Left hindlimb (tissue), 1 donor: ENCODE measurements at regions not wholly inside any gene's neighbourhood (a gene's known extent, or its start where the extent isn't known, plus 50 kb on each side); places are given as distances from the start of the nearest gene placed in this dataset.

Experiments used
- DNase-seq: peaks from one replicate; pipeline ENCODE4 v3.0.0-alpha.2; 2018

DNA sequence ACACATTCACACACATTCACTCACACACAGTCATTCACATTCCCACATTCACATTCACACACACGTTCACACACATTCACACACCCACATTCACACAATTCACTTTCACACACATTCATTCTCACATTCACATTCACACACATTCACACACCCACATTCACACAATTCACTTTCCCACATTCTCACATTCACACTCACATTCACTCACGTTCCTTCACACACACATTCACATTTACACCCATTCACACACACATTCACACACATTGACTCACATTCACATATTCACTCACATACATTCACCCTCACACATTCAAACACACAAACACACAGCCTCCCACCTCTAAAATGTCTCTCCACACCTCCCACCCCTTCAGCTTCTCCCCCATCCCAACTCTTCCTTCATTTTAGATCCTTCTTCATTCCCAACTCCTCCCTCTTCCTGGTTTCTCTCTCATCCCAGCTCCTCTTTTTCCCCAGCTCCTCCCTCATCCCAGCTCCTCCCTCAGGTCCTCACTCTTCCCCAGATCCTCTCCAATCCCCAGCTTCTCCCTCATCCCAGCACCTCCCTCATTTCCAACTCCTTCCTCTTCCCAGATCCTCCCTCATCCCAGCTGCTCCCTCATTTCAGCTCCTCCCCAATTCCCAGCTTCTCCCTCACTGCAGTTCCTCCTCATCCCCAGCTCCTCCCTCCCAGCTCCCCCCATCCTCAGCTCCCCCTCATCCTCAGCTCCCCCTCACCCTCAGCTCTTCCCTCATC is 111.0 kb downstream of the FAM53A start:
- peak; percentile 5 for DNase-seq

DNA sequence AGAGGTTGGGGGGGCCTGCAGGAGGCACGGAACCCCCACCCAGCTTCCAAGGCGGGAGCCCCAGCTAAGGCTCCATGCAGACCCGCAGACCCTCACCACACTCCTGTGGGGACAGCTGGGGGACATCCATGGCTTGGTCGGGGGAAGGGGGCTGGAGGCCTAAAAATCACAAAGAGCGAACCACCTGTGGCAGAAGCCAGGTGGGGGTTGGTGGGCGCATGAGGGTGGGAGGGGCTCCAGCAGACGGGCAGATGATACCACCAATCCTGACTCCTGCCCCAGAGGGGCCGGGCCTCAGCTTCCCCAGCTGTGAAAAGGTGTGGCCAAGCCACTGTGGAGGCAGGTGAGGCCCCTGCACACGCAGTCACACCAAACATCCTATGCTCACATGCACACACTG is 111.6 kb downstream of the FAM53A start:
- peak; percentile 16 for DNase-seq

DNA sequence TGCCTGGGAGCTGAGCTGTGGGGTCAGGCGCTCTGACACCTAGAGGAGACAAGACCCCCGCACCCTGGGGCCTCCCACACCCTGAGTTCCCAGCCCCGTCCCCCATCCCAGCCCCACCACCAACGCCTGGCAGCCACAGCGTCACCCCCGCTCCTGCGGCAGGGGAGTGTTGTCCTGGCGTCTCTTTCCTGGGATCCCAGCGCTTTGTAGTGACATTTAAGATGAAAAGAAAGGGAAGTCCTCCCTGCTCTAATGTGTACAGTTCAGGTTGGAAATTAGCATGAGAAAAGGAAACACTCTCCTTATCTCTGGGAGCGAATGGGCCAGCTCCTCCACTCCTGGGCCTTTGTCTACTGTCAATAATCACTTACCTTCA is 112.1 kb downstream of the FAM53A start:
- peak; percentile 12 for DNase-seq

DNA sequence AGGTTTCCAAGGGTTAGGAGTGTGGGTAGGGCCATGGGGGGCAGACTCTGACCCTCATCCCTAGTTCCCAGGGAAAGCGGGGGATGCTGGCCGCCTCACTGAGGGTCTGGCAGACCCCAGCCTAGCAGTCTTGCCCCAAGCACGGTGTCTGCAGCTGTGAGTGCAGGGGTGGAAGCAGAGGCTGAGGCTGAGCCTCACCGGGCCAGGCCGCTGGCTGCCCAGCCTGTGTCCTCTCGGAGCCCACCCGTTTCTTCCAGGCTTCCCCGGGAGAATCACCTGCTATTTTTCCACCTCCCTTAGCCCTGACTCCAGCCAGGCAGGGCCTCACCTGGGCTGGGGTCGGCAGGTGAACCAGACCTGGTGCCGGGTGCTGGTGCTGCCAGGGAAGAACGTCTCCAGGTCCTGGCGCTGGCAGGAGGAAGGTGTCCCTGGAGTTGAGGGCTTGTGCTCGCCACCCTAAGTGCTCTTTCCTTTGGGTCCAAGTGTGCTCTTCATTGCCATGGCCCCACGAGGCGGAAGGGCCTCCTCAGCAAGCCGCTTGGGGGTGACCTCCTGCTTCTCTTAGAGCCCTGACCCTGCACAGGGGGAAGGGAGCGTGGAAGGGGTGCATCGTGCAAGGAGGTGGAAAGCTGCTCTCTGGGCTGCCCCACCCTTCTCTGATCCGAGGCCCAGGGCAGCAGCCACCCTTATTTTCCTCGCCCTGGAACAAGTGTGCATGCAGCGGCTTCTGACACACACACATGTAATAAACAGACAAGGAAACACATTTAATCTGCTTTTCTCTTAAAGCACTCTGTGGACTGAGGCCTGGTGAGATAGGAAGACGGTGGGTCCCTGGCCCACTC is 112.7 kb downstream of the FAM53A start:
- peak; percentile 22 for DNase-seq

DNA sequence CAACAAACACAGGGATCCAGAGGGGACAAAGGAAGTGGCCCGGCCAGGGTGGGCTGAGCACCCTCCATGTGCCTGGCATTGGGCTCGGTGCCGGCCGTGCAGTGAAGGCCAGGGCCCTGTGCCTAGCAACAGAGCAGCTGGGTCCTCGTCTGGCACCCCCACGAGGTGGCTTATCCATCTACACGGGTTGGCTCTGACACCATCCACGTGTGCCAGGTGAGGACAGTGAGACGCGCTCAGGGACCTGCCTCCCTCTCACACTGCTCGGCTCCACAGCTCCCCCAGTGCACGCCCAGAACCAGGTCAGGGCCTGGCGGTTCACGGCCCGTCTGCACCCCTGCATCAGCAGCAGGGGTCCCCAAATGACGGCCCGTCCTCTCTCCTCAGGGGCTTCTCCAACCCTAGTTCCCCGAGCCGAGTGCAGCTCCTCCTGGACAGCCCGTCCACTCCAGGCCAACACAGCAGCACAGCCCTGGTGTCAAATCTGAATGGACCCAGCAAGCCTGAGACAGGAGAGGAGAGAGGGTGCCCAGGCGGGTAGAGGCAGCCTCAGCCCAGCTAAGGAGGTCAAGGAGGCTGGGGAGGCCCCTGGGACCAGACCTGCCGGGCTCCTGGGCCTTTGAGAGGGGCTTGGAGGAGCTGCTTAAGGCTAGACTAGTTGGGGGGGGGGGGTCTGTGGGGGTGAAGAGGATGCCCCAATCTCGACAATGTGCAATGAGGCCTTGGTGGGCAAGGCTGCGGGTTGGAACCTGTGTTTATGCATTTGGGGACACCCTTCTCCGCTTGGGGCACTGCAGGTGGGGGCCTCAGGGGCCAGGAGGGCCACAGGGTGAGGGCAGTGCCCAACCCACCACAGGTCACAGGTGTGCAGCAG is 113.6 kb downstream of the FAM53A start:
- peak; percentile 13 for DNase-seq

DNA sequence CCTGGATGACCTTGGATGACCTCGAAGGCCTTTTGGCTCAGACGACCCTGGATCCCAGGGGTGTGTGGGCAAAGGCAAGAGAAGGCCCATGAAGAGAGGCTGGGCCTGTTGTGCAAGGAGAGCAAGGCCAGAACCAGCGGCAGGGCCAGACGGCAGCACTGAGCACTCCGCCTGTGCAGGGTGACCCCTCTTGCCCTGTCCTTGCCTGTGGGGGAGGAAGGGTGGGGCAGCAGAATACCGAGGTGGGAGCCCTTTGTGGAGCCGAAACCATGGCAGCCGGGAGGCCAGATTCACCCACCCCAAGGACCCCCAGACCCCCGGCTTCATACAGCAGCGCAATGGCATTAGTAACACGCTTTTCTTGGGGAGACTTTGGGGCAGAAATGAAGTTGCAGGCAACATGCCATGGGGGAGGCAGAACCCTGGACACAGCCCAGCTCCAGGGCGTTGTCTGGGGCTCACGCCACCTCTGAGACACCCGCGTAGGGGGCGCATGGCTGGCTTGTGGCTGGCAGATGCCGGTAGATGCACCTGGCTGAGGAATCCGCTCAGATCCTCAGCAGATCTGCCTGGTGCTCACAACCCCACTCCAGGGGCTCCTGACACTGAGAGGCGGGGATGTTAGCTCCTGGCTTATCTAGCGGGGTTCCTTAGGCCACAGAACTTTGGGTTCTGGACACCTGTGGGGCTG is 114.5 kb downstream of the FAM53A start:
- DNase-seq, result peak; percentile 23

DNA sequence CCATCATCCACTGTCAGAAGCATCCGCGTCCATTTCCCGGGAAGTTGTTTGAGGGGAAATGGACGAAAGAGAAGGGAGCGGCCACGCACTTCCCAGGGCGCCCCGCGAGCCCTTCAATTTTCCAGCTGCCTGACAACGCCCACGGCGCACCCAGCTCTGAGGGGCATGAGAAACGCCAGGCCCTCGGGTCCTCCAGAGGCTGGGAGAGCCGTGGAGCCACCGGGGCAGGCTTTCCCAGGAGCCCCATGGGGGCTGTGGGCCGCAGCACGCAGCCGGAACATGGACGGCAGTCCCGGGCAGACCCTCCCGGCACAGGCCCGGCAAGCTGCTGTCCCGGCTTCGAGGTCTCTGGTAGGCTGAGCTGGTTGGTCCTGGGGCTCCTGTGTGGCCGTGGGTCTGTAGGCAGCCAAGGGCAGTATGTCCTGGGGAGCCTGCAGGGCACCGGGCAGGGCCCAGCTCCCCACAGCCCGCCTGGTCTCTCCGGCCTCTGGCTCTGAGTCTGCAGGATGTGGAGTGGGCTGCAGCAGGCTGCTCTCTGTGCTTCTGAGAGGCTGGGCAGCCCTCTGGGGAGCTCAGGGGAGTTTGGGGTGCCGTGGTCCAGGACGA is 115.2 kb downstream of the FAM53A start:
- DNase-seq, result no peak

DNA sequence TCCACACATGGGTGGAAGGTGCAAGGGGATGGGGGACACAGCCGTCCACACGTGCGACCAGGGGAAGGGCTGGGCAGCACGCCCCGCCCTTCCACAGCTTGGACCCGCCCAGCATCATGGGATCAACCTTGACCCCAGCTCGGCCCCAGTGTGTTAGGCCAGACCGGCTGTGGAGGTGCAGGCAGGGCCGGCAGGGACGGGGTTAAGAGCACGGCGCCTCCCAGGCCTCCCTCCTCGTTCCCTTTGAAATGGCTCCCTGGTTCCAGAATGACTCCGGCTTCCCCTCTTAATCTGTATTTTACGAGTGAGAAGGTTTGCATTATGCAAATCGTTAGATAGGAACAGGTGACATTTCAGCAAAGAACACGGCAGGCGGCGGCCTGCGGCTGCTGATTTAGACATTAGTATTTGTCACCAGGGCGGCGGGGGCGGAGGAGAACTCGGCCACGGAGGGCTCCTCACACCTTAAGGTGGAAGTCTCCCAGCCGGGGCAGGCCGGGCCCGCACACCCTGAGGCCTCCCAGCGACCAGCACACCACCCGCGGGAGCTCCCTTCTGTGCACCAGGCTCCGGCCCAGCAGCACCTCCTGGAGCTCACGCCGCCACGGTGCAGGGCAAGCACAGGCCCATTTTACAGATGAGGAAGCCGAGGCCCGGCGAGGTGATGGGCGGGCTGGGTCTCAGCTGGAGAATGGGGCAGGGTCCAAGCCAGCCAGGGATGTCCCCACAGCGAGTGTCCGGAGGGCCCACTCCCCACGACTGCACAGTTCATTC is 116.1 kb downstream of the FAM53A start:
- DNase-seq, result peak; percentile 23

DNA sequence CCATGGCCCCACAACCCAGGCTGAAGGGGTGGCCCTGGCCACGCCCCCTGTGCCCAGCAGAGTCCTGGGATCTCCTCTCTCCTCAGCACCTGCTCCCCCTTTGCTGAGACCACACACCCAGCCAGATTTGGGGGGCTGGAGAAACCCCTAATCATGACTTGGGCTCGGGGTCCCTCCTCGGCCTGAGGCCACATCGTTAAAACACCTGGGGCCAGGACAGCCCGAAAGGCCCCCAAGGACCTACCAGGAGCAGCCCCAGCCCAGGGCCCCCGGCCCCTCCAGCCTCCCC is 116.7 kb downstream of the FAM53A start:
- DNase-seq, result no peak

DNA sequence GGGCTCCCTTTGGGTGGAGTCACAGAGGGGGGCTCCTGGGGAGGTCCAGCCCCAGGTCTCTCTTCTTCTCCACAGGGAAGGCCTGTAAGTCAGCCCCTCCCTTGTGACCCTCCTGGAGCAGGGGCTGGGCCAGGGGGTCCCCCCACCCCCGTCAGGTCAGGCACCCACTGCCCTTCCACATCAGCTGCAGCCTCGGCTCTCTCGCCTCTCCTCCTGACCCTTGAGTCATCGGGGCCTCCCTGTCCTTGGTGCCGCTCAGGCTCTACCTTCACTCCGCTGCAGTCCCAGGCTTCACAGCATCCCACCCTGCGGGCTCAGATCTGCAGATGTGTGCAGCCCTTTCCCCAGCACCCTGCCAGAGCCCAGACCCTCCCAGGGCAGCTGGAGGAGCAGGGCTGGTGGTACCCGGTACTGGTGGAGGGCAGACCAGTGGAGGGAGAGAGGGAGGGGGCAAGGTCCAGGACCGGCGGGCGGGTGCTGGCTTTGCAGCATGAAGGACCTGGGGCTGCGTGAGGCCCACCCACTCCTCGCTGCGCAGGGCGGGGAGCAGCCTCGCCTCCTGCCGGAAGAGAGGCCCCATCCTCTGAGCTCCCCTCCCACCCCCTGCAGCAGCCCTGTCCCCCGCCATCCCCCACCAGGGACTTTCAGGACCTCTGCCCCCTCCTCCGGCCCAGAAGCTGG is 117.1 kb downstream of the FAM53A start:
- DNase-seq, result peak; percentile 17

DNA sequence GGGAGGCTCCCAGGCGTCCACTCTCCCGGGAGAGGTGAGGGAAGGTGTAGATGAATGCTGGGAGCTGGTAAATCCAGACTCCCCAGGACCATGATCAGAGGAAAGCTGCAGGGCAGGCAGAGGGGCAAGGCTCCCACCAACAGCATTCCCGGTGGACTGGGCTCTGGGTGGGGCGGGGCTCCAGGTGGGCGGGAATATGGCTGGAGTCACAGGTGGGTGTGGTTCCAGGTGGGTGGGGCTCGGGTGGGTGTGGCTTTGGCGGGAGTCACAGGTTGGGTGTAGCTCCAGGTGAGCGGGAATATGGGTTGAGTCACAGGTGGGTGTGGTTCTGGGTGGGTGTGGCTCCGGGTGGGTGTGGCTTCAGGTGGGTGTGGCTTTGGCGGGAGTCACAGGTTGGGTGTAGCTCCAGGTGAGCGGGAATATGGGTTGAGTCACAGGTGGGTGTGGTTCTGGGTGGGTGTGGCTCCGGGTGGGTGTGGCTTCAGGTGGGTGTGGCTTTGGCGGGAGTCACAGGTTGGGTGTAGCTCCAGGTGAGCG is 117.7 kb downstream of the FAM53A start:
- peak; percentile 20 for DNase-seq

DNA sequence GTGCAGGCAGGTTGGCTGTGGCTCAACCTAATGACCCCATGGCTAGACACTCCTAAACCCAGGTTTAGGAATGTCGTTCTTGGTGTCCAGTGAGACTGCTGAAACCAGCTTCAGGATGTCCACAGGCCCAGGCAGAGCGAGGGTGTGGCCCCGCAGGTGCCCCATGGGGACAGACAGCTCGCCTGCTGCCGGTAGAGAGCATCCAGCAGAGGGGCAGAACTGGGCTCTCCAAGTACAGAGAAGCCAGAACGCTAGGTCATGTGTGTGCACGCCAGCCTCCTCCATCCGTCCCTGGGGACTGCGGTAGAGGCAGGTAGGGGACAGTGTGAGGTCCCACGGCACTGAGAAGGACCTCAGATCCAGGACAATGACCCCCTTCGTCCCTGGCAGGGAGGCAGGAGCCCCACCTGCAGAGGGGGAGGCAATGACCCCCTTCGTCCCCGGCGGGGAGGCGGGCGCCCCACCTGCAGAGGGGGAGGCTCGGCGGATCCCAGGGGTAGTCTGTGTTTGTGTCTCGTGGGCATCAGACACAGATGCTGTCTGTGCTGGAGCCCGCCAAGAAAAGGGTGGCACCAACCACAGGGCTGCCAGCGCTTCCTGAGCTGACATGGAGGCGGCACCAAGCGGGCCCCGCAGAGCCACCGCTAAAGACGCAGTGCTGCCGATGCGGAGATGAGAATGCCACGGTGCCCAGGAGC is 118.4 kb downstream of the FAM53A start:
- DNase-seq, result peak; percentile 15

DNA sequence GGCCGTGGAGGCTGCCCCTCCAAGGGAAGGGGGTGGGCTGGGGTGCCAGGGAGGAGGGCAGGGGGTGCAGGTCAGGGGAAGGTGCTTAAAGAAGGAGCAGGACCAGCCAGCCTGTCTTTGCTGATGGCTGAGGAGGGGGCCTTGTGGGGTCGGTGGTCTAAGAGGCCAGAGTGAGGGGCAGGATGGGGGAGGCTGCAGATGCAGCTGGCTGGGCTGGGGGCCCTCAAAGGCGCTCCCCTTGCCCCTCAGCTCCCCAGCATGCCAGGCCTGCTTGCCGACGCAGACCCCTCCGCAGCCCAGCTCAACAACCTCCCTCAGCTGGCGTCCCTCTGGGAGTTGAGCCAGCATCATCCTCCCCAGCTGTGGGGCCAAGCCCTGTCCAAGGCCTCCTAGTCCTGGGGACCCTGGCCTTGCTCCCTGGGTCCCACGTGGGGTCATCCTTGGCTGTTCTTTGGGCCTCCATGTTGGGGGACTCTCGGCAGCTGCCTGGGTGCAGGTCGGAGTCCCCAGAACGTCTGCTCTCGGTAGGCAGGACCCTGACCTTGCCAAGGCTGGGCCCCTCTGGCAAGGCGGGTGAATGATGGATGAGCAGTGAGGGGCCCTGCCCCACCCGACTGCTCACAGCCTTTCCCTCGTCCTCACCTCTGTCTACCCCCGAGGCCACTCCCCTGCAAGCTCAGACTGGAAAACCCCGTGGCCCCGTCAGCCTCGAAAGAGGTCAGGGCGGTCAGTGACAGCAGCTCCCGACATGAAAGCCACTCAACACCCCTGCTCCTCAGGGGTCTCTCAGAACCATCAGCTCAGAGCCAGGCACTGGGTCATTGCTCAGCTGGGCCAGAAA is 119.4 kb downstream of the FAM53A start:
- peak; percentile 23 for DNase-seq

DNA sequence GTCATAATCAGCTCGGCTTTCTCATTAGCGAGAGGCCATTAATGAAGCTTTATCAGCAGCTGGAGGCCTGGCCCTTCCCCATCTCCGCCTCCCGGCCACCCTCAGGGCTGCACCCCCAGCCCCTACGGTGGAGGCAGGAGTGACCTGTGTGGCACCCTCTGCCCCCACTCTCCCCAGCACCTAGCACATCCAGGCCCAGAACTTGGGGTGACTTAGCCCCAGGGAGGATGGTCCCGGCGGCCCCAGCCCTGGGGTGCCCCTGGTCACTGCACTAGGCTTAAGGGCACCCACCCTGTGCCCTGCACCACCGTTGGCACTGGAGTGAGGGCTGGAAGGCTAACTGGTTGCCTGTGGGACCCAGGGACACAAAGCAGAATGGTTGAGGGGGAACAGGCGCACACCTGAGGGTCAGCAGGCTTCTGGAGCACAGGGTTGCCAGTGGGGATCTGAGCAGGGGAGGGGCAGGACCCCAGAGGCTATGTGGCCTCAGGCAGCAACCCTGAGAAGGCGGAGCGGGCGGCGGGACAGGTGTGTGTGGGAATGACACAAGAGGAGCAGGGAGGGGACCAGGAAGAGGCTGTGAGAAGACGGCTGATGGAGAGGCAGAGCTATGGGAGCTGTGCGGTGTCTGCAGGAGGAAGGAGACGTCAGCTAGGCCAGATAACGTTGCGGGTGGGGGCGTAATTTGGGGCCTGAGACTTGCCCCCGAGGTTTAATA is 120.2 kb downstream of the FAM53A start:
- no peak for DNase-seq

DNA sequence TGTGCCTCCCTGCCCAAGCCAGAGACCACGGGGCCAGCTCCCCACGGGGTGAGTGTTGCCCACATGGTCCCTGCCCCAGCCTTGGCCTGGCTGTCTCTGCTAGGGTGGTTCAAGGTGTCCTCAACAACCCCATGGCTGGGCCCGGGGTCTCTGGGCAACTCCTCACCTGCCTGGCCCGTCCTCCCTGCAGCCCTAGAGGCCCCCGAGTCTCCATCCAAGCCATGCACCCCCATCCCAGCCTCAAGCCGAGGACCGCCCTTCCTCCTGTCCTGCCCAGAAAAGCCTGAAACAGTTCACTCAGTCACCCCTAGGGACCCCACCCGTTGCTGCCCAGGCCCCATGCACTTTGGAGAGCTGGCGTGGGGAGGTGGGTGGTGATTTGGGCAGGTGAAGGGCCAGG is 120.9 kb downstream of the FAM53A start:
- DNase-seq, result no peak

DNA sequence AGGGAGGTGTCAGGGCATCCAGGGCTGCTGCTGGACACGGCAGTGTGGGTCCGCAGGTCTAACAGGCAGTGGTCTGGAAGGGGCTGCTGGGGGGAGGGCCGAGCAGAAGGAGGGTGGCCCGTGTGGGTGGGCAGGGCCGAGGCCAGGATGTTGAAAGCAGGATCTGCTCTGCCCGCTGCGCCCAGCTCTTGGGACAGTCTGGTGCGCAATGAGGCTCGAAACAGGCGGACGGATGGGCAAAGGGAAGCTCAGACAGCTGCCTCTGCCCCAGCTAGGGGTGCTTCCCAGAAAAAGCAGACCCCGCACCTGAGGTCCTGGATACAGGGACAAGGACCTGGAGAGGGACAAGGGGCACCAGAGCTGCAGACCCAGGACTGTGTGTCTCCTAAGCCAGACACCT is 121.3 kb downstream of the FAM53A start:
- DNase-seq, result no peak

DNA sequence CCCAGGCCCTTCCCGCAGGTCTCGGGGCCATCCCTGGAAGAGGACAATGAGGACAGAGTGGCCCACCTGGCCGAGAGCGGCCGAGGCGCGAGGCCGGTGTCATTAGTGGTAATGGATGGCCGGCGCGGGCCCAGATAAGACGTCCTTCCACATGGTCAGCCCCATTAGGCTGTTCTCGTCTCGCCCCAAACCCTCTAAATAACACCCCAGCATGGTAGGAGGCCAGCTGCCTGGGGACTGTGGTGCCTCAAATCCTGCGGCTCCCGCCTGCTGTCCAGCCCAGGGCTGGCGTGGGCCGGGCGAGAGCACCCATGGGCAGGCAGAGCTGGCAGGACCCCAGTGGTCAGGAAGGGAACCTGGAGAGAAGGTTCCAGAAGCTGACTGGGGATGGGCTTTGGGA is 121.7 kb downstream of the FAM53A start:
- no peak for DNase-seq

DNA sequence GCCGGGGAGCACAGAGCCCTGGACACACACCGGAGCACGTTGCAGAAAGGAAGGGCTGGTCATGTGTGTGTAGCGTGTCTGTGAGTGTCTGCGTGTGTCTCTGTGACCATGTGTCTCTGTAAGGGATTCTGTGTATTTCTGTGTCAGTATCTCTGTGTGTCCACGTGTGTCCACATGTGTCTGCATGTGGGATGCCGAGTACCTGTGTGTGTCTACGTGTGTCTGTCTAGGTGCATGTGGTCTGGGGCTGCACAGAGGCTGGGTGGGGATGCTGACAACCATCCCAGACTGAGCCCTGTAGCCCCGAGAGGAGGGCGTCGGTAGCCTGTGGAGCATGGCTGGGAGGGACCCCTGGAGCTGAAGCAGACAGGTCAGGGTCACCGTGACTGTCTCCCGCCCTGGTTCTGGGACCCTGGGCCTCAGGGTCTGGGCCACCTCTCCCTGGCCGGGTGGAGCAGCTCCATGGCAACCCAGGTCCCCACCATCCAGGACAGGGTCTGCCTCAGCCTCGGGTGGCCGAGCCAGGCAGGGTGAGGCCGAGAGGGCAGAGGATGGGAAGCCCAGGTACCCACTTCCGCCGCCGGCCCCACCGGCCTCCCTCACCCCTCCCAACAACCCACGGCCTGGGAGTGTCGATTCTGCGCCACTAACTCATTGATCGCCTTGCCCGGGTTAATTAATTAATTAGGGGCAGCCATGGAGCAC is 122.7 kb downstream of the FAM53A start:
- no peak for DNase-seq
